NCI-H2227 treated with DMSO at 0.1 percent for 48 hours (cell line): ENCODE measurements at regions not wholly inside any gene's neighbourhood (a gene's known extent, or its start where the extent isn't known, plus 50 kb on each side); places are given as distances from the start of the nearest gene placed in this dataset.
"Not testable (repeated sequence)": the region's sequence is repeated elsewhere in the genome, so short reads cannot be mapped to it uniquely, and the experiment has no call there.

Source experiments
- DNase-seq: peaks from one replicate; lab custom pipeline; 2025; lab: John Stamatoyannopoulos, UW

GRCh38 chr13:60924856-60925255 is 490.8 kb downstream of the PCDH20 start:
- DNase-seq: no peak

GRCh38 chr13:60922576-60923231 is 492.9 kb downstream of the PCDH20 start:
- DNase-seq: no peak

- DNase-seq: no peak
These were observed 496.8 kb downstream of the TDRD3 start for GRCh38 chr13:60893801-60894200.

- no peak for DNase-seq
These were observed 490.7 kb downstream of the TDRD3 start for GRCh38 chr13:60887711-60888110.

GRCh38 chr13:60881507-60881906 is 484.5 kb downstream of the TDRD3 start:
- no peak for DNase-seq

GRCh38 chr13:60873116-60873515 is 476.1 kb downstream of the TDRD3 start:
- no peak for DNase-seq

- DNase-seq: no peak
These were observed 473.1 kb downstream of the TDRD3 start for GRCh38 chr13:60869941-60870613.

GRCh38 chr13:60869225-60869624 is 472.2 kb downstream of the TDRD3 start:
- DNase-seq: no peak

- no peak for DNase-seq
These were observed 465.0 kb downstream of the TDRD3 start for GRCh38 chr13:60862036-60862435.

GRCh38 chr13:60857698-60858097 is 460.7 kb downstream of the TDRD3 start:
- DNase-seq: no peak

- no peak for DNase-seq
These were observed 455.9 kb downstream of the TDRD3 start for GRCh38 chr13:60852886-60853285.

GRCh38 chr13:60851378-60851777 is 454.4 kb downstream of the TDRD3 start:
- no peak for DNase-seq

- no peak for DNase-seq
These were observed 453.5 kb downstream of the TDRD3 start for GRCh38 chr13:60850526-60850925.

- DNase-seq: no peak
These were observed 441.6 kb downstream of the TDRD3 start for GRCh38 chr13:60838581-60838980.

- no peak for DNase-seq
These were observed 440.8 kb downstream of the TDRD3 start for GRCh38 chr13:60837806-60838205.

- DNase-seq: no peak
These were observed 439.8 kb downstream of the TDRD3 start for GRCh38 chr13:60836821-60837220.

- no peak for DNase-seq
These were observed 414.6 kb downstream of the TDRD3 start for GRCh38 chr13:60811581-60811980.

- not testable (repeated sequence) for DNase-seq
These were observed 408.6 kb downstream of the TDRD3 start for GRCh38 chr13:60805640-60806039.

- DNase-seq: no peak
These were observed 401.5 kb downstream of the TDRD3 start for GRCh38 chr13:60798503-60798902.

GRCh38 chr13:60797112-60797511 is 400.1 kb downstream of the TDRD3 start:
- DNase-seq: no peak

GRCh38 chr13:60794751-60795150 is 397.7 kb downstream of the TDRD3 start:
- DNase-seq: no peak

- DNase-seq: no peak
These were observed 393.6 kb downstream of the TDRD3 start for GRCh38 chr13:60790620-60791019.

- no peak for DNase-seq
These were observed 391.3 kb downstream of the TDRD3 start for GRCh38 chr13:60788156-60788829.
